Omental fat pad (tissue), 3 donors: ENCODE measurements at regions not wholly inside any gene's neighbourhood (a gene's known extent, or its start where the extent isn't known, plus 50 kb on each side); places are given as distances from the start of the nearest gene placed in this dataset.
"Not testable (repeated sequence)": the region's sequence is repeated elsewhere in the genome, so short reads cannot be mapped to it uniquely, and the experiment has no call there.

Source experiments
- ATAC-seq: fragments of 150-250 bp; one replicate; pipeline ENCODE4 v1.9.1; 2016; ENCODE audit warnings: mild to moderate bottlenecking, moderate library complexity; ENCODE audit not compliant: low FRiP score
- DNase-seq: peaks from one replicate; pipeline ENCODE4 v3.0.0-alpha.2; 2019; ENCODE audit warnings: low spot score
- CTCF ChIP-seq, 3 donors: fragments of 450-650 bp; IDR thresholded peaks; one replicate each; pipeline ENCODE4 v1.5.1; 2016 to 2017; ENCODE audit warnings: antibody characterized with exemption in 3 of 3, mild to moderate bottlenecking in 3 of 3, moderate library complexity in 2 of 3

GRCh38 chr18:79601234-79601633, 78.4 kb upstream of the CTDP1 start:
- ATAC-seq = no peak
- no peak for DNase-seq
- TF ChIP-seq CTCF (IDR thresholded peaks at IDR 0.05) = no peak

GRCh38 chr18:79603321-79604204, 76.0 kb upstream of the CTDP1 start:
- ATAC-seq = no peak
- no peak for TF ChIP-seq CTCF (IDR thresholded peaks at IDR 0.05)
- DNase-seq = no peak

- ATAC-seq (no peak), DNase-seq (no peak)
- TF ChIP-seq CTCF (IDR thresholded peaks at IDR 0.05) = no peak
Measured at GRCh38 chr18:79604205-79604912, 75.2 kb upstream of the CTDP1 start.

GRCh38 chr18:79604913-79605880, 74.4 kb upstream of the CTDP1 start:
- ATAC-seq = no peak
- no peak for TF ChIP-seq CTCF (IDR thresholded peaks at IDR 0.05)
- DNase-seq = no peak

GRCh38 chr18:79606071-79606470, 73.5 kb upstream of the CTDP1 start:
- DNase-seq, ATAC-seq: not testable (repeated sequence)

GRCh38 chr18:79606621-79607331, 72.8 kb upstream of the CTDP1 start:
- ATAC-seq = no peak
- TF ChIP-seq CTCF (IDR thresholded peaks at IDR 0.05) = no peak
- DNase-seq = no peak
